ENCODE measurements at regions not wholly inside any gene's neighbourhood (a gene's known extent, or its start where the extent isn't known, plus 50 kb on each side); places are given as distances from the start of the nearest gene placed in this dataset.
"Not testable (repeated sequence)": the region's sequence is repeated elsewhere in the genome, so short reads cannot be mapped to it uniquely, and the experiment has no call there.

DNA sequence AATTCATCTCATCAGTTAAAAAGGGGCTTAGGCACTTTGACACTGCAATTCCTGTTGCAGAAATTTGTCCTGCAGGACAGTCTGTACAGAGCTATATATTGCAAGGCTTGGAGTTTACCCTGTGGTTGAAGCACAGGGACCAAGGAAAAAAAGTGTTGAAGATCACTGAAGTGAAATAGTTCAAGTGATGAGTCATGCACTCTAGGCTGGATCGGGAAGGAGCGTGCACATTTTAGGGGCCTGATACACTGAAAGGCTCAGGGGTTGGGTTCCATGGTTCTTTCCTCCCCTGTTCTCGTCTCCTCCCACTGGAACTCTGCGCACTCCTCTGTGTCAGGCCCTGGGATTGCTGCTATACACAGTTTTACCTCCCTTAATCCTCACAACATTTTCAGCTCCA is 104.9 kb upstream of the ARMCX2 start:
- TF ChIP-seq, protein P1, sequence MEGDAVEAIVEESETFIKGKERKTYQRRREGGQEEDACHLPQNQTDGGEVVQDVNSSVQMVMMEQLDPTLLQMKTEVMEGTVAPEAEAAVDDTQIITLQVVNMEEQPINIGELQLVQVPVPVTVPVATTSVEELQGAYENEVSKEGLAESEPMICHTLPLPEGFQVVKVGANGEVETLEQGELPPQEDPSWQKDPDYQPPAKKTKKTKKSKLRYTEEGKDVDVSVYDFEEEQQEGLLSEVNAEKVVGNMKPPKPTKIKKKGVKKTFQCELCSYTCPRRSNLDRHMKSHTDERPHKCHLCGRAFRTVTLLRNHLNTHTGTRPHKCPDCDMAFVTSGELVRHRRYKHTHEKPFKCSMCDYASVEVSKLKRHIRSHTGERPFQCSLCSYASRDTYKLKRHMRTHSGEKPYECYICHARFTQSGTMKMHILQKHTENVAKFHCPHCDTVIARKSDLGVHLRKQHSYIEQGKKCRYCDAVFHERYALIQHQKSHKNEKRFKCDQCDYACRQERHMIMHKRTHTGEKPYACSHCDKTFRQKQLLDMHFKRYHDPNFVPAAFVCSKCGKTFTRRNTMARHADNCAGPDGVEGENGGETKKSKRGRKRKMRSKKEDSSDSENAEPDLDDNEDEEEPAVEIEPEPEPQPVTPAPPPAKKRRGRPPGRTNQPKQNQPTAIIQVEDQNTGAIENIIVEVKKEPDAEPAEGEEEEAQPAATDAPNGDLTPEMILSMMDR (IDR thresholded peaks at IDR 0.05; ENCODE audit: extremely low read depth, missing control alignments): no peak
- DNase-seq (ENCODE audit: low spot score): no peak

DNA sequence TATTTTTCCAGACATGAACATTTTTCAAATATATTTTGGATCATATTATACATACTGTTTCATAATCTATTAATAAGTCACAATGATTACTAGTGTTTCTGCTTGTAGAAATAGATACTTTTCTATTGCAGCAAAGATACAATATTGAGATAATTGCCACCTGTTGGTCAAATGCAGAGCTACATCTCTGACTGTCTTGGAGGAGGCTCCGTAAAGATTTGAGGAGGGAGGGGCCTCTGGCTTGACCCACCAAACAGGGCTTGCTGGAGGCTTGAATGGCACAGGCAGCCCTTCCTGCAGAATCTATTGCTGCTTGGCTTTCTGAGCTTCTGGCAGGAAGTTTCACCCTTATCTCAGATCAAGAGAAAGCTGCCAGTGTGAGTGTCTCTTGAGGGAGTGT is 99.3 kb upstream of the ARMCX2 start:
- TF ChIP-seq, protein P1 (IDR thresholded peaks at IDR 0.05; ENCODE audit: extremely low read depth, missing control alignments): no peak
- peak; percentile 27 for DNase-seq (ENCODE audit: low spot score)

DNA sequence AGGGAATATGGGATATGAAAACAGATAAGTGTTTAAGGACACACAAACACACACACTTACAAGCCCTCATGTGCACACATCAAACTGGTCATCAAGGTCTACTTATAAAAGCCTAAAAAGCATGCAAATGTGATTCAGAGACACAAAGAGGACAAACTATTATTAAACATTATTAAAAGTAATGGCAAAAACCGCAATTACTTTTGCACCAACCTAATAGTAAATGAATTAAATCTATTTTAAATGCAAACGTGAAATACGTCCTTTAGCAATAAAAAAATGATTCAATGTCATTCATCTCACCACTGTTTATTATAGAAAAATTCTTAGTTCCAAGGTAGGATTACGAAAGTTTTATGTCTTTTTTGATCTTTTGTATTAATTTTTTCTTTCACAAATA is 91.1 kb upstream of the ARMCX2 start:
- TF ChIP-seq, protein P1 (IDR thresholded peaks at IDR 0.05; ENCODE audit: extremely low read depth, missing control alignments): no peak
- DNase-seq (ENCODE audit: low spot score): no peak

DNA sequence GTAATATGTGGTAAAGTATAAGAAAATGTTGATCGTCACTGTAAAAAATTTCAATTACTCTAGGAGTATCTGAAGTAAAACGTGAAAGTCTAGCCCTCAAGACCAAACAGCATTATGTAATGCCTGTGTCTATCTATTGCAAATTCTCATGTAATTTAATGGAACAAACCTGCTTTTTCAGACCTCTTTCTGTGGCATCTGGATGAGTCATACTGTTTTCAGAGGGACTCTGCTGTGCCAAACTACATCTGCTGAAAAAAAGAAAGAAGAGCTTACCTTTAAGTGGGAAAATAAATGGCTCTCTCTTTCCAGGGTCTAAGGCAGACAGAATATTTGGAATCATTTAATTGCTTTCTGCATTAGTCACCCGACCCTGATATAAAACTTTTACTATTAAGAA is 89.8 kb upstream of the ARMCX2 start:
- TF ChIP-seq, protein P1 (IDR thresholded peaks at IDR 0.05; ENCODE audit: extremely low read depth, missing control alignments): no peak
- no peak for DNase-seq (ENCODE audit: low spot score)

DNA sequence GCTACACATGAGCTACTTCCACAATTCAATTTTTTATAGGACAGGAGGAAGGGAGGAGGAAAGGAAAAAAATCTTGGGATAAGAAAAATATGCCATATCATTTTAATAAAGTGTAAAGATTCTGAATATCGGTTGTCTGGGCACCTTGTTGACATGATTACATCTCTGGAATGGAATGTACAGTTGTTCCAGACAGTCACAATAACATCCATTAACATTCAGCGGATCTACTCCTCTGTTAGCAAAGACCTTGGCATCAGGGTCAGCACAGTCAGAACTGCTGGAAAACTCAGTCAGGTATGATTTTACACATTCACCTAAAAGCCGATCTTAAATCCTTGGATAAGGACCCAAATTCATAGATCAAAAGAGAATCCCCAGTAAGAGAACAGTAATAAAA is 85.4 kb upstream of the ARMCX2 start:
- TF ChIP-seq, protein P1 (IDR thresholded peaks at IDR 0.05; ENCODE audit: extremely low read depth, missing control alignments): no peak
- no peak for DNase-seq (ENCODE audit: low spot score)

DNA sequence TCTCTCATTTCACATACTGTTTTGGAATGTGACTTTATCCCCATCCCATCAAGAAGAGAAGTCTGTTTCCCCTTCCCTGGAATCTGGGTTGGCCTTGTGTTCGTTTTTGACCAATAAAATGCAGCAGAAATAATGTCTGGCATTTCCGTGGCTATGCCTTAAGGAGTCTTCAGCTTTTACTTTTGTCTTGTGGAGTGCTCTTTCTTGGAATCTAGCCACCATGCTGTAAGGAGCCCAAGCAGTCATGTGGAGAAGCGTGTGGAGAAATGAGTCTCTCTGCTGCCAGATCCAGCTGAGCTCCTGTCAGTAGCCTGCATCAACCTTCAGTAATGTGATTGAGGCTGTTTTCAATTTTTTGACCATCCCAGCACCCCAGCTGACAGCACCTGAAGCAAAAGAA is 84.4 kb upstream of the ARMCX2 start:
- DNase-seq (ENCODE audit: low spot score): no peak
- TF ChIP-seq, protein P1 (IDR thresholded peaks at IDR 0.05; ENCODE audit: extremely low read depth, missing control alignments): no peak

DNA sequence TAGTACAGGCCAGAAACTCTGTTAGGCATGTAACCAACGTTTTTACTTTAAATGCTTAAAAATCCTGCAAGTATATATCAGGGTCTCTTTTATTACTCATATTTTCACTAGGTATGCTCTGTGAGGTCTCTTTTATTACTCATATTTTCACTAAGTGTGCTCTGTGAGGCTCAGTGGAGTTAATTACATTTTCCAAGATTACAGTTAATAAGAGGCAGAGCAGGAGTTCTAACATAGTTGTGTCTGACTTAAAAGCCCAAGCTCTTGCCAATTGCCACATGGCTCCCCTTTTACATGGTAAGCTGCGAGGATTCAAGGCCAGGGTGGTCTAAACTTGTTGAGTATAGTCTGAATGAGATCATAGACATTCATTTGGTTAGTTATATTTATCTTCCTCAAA is 81.0 kb upstream of the ARMCX2 start:
- TF ChIP-seq, protein P1 (IDR thresholded peaks at IDR 0.05; ENCODE audit: extremely low read depth, missing control alignments): no peak

DNA sequence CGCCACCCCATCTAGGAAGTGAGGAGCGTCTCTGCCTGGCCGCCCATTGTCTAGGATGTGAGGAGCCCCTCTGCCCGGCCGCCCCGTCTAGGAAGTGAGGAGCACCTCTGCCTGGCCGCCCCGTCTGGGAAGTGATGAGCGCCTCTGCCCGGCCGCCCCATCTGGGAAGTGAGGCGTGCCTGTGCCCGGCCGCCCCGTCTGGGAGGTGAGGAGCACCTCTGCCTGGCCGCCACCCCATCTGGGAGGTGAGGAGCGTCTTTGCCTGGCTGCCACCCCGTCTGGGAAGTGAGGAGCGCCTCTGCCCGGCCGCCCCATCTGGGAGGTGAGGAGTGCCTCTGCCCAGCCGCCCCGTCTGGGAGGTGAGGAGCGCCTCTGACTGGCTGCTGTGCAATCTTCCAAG is 79.2 kb upstream of the ARMCX2 start:
- DNase-seq (ENCODE audit: low spot score): not testable (repeated sequence)

More for the DNA sequence above, 81.0 kb upstream of the ARMCX2 start:
- DNase-seq (ENCODE audit: low spot score): no peak

DNA sequence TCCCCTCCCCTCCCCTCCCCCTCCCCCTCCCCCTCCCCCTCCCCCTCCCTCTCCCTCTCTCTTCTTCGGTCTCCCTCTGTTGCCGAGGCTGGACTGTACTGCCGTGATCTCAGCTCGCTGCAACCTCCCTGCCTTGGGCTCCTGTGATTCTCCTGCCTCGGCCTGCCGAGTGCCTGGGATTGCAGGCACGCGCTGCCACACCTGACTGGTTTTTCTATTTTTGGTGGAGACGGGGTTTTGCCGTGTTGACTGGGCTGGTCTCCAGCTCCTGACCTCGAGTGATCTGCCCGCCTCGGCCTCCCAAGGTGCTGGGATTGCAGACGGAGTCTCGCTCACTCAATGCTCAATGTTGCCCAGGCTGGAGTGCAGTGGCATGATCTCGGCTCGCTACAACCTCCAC is 78.8 kb upstream of the ARMCX2 start:
- DNase-seq (ENCODE audit: low spot score): not testable (repeated sequence)

All from GM20000 (cell line).